ENCODE measurements at regions not wholly inside any gene's neighbourhood (a gene's known extent, or its start where the extent isn't known, plus 50 kb on each side); places are given as distances from the start of the nearest gene placed in this dataset.

- Histone ChIP-seq H3K4me1 (no peaks in the 10 kb centered on the region), H3K4me3 (no peak overlapping the region), H3K27me3 (no peaks in the 10 kb centered on the region), H3K9me3 (no peaks in the 10 kb centered on the region), H3K27ac (no peak overlapping the region), H3K36me3 (ENCODE audit: low read depth, missing control alignments) (no peaks in the 10 kb centered on the region)
- WGBS, 2 donors: 90 to 92% methylated on average over 6 to 7 of the region's 7 CpGs
- TF ChIP-seq POLR2A (IDR thresholded peaks at IDR 0.05): no peak
- intact Hi-C loops (cut with DNase I; ENCODE audit: low total_unique reads): no loop called here
- no peak for DNase-seq
These were observed 342.8 kb downstream of the ICE1 start for GRCh38 chr5:5765066-5765850.

- H3K4me3 ChIP-seq: no peak overlapping the region
- H3K27me3 ChIP-seq: no peaks in the 10 kb centered on the region
- H3K27ac ChIP-seq: no peak overlapping the region
- TF ChIP-seq POLR2A (IDR thresholded peaks at IDR 0.05) (no peak), CTCF (IDR thresholded peaks at IDR 0.05) (no peak)
- H3K4me1 ChIP-seq: no peaks in the 10 kb centered on the region
- no peaks in the 10 kb centered on the region for H3K9me3 ChIP-seq
- intact Hi-C loops (cut with DNase I; ENCODE audit: low total_unique reads): no loop called here
- WGBS, 2 donors: 74 to 77% methylated on average over 4 of the region's 4 CpGs
- no peaks in the 10 kb centered on the region for H3K36me3 ChIP-seq (ENCODE audit: low read depth, missing control alignments)
- no peak for DNase-seq
These were observed 341.8 kb downstream of the ICE1 start for GRCh38 chr5:5764246-5764645.

GRCh38 chr5:5756762-5757161 is 334.3 kb downstream of the ICE1 start:
- intact Hi-C loops (cut with DNase I; ENCODE audit: low total_unique reads): no loop called here
- TF ChIP-seq CTCF (IDR thresholded peaks at IDR 0.05) (no peak), POLR2A (IDR thresholded peaks at IDR 0.05) (no peak)
- no peaks in the 10 kb centered on the region for H3K4me1 ChIP-seq
- no peaks in the 10 kb centered on the region for H3K9me3 ChIP-seq
- 71 to 85% methylated on average over 2 of the region's 2 CpGs for WGBS, 2 donors
- no peaks in the 10 kb centered on the region for H3K36me3 ChIP-seq (ENCODE audit: low read depth, missing control alignments)
- no peak overlapping the region for H3K4me3 ChIP-seq
- no peak for DNase-seq
- no peaks in the 10 kb centered on the region for H3K27me3 ChIP-seq
- no peak overlapping the region for H3K27ac ChIP-seq

- H3K27ac ChIP-seq: no peak overlapping the region
- DNase-seq: no peak
- no peak overlapping the region for H3K4me3 ChIP-seq
- TF ChIP-seq POLR2A (IDR thresholded peaks at IDR 0.05): no peak
- TF ChIP-seq CTCF (IDR thresholded peaks at IDR 0.05): no peak
- 79 to 86% methylated on average over 2 of the region's 2 CpGs for WGBS, 2 donors
- H3K27me3 ChIP-seq: no peaks in the 10 kb centered on the region
- H3K36me3 ChIP-seq (ENCODE audit: low read depth, missing control alignments): no peaks in the 10 kb centered on the region
- intact Hi-C loops (cut with DNase I; ENCODE audit: low total_unique reads): no loop called here
- H3K9me3 ChIP-seq: no peaks in the 10 kb centered on the region
- no peaks in the 10 kb centered on the region for H3K4me1 ChIP-seq
These were observed 333.4 kb downstream of the ICE1 start for GRCh38 chr5:5755888-5756287.

- H3K36me3 ChIP-seq (ENCODE audit: low read depth, missing control alignments): no peaks in the 10 kb centered on the region
- no peak overlapping the region for H3K4me3 ChIP-seq
- DNase-seq: no peak
- intact Hi-C loops (cut with DNase I; ENCODE audit: low total_unique reads): no loop called here
- H3K27me3 ChIP-seq: no peaks in the 10 kb centered on the region
- no peaks in the 10 kb centered on the region for H3K4me1 ChIP-seq
- TF ChIP-seq CTCF (IDR thresholded peaks at IDR 0.05): no peak
- no peaks in the 10 kb centered on the region for H3K9me3 ChIP-seq
- 66 to 75% methylated on average over 2 of the region's 2 CpGs for WGBS, 2 donors
- H3K27ac ChIP-seq: no peak overlapping the region
These were observed 330.4 kb downstream of the ICE1 start for GRCh38 chr5:5752844-5753243.
